DOHH2 (cell line): ENCODE measurements at regions not wholly inside any gene's neighbourhood (a gene's known extent, or its start where the extent isn't known, plus 50 kb on each side); places are given as distances from the start of the nearest gene placed in this dataset.

Experiments
- H3F3A ChIP-seq: fragments of 200-600 bp; sonication (generic), shearing (Covaris generic); 2 replicates; pipeline ENCODE4 v1.6.0; 2016; ENCODE audit warnings: antibody characterized with exemption, mild to moderate bottlenecking; ENCODE audit not compliant: control insufficient read depth, insufficient read depth
- H3K27ac ChIP-seq: fragments of 200-600 bp; sonication (generic); 2 replicates; pipeline ENCODE4 v1.5.1; 2014; ENCODE audit warnings: low read depth, mild to moderate bottlenecking, low read length, moderate library complexity
- H3K27me3 ChIP-seq: fragments of 200-600 bp; sonication (generic); 2 replicates; pipeline ENCODE4 v1.6.1; 2014; ENCODE audit warnings: mild to moderate bottlenecking, low read length, mixed read lengths; ENCODE audit not compliant: control insufficient read depth
- H3K36me3 ChIP-seq: fragments of 200-600 bp; sonication (generic); 2 replicates; pipeline ENCODE4 v1.6.1; 2014; ENCODE audit warnings: mild to moderate bottlenecking, low read length, moderate library complexity, mixed read lengths; ENCODE audit not compliant: control insufficient read depth
- H3K4me1 ChIP-seq: fragments of 200-600 bp; sonication (generic); 2 replicates; pipeline ENCODE4 v1.6.1; 2014; ENCODE audit warnings: mild to moderate bottlenecking, low read length, mixed read lengths; ENCODE audit not compliant: control insufficient read depth
- H3K4me2 ChIP-seq: fragments of 200-600 bp; sonication (generic); 2 replicates; pipeline ENCODE4 v1.6.0; 2014; ENCODE audit warnings: mild to moderate bottlenecking, low read length, moderate library complexity
- H3K4me3 ChIP-seq: fragments of 200-600 bp; sonication (generic); 2 replicates; pipeline ENCODE4 v1.5.1; 2014; ENCODE audit warnings: mild to moderate bottlenecking, low read length, mixed read lengths
- H3K79me2 ChIP-seq: fragments of 200-600 bp; sonication (generic); 2 replicates; pipeline ENCODE4 v1.6.1; 2014; ENCODE audit warnings: mild to moderate bottlenecking, low read length, mixed read lengths; ENCODE audit not compliant: control insufficient read depth
- H3K9me2 ChIP-seq: fragments of 200-600 bp; sonication (generic); replicated peaks from 2 replicates; pipeline ENCODE4 v1.6.1; 2014; ENCODE audit warnings: mild to moderate bottlenecking, low read length, mixed read lengths; ENCODE audit not compliant: control insufficient read depth
- H3K9me3 ChIP-seq: fragments of 200-600 bp; sonication (generic); 2 replicates; pipeline ENCODE4 v1.6.1; 2014; ENCODE audit warnings: antibody characterized with exemption, low read length, mixed read lengths; ENCODE audit not compliant: control insufficient read depth, insufficient read depth
- H4K20me1 ChIP-seq: fragments of 200-600 bp; sonication (generic); 2 replicates; pipeline ENCODE4 v1.6.0; 2014; ENCODE audit warnings: low read depth, mild to moderate bottlenecking, antibody characterized with exemption, low read length, moderate library complexity; ENCODE audit not compliant: control insufficient read depth, insufficient read depth
- EZH2phosphoT487 ChIP-seq: fragments of 200-600 bp; sonication (generic); IDR thresholded peaks from 2 replicates; pipeline ENCODE4 v1.6.1; 2017; ENCODE audit warnings: borderline replicate concordance, mild to moderate bottlenecking, antibody characterized with exemption, low read length, moderate library complexity, mixed read lengths
- TF ChIP-seq, protein P1 (sequence below): fragments of 200-600 bp; sonication (generic); IDR thresholded peaks from one replicate; pipeline ENCODE4 v1.5.1; 2014; ENCODE audit warnings: antibody characterized with exemption, mild to moderate bottlenecking, low read depth, low read length; ENCODE audit not compliant: poor library complexity, severe bottlenecking

GRCh38 chr15:91603384-91604080, 250.0 kb upstream of the SLCO3A1 start:
- Histone ChIP-seq H3K4me2 (no peak overlapping the region), H3K27me3 (no peaks in the 10 kb centered on the region), H3K79me2 (no peaks in the 10 kb centered on the region), H3F3A (no peaks in the 10 kb centered on the region), H3K9me3 (no peaks in the 10 kb centered on the region), H3K4me1 (no peaks in the 10 kb centered on the region), H3K27ac (no peak overlapping the region), H3K36me3 (no peaks in the 10 kb centered on the region), H3K9me2 (no peaks in the 10 kb centered on the region), H4K20me1 (no peaks in the 10 kb centered on the region), H3K4me3 (no peak overlapping the region)
- TF ChIP-seq, protein P1, sequence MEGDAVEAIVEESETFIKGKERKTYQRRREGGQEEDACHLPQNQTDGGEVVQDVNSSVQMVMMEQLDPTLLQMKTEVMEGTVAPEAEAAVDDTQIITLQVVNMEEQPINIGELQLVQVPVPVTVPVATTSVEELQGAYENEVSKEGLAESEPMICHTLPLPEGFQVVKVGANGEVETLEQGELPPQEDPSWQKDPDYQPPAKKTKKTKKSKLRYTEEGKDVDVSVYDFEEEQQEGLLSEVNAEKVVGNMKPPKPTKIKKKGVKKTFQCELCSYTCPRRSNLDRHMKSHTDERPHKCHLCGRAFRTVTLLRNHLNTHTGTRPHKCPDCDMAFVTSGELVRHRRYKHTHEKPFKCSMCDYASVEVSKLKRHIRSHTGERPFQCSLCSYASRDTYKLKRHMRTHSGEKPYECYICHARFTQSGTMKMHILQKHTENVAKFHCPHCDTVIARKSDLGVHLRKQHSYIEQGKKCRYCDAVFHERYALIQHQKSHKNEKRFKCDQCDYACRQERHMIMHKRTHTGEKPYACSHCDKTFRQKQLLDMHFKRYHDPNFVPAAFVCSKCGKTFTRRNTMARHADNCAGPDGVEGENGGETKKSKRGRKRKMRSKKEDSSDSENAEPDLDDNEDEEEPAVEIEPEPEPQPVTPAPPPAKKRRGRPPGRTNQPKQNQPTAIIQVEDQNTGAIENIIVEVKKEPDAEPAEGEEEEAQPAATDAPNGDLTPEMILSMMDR: no peak
- no peak for TF ChIP-seq EZH2phosphoT487

- Histone ChIP-seq H3F3A (no peaks in the 10 kb centered on the region), H3K27me3 (no peaks in the 10 kb centered on the region), H3K4me3 (no peak overlapping the region), H3K4me1 (no peaks in the 10 kb centered on the region), H3K79me2 (no peaks in the 10 kb centered on the region), H4K20me1 (no peaks in the 10 kb centered on the region), H3K9me3 (no peaks in the 10 kb centered on the region), H3K36me3 (no peaks in the 10 kb centered on the region), H3K27ac (no peak overlapping the region), H3K9me2 (no peaks in the 10 kb centered on the region), H3K4me2 (no peak overlapping the region)
- no peak for TF ChIP-seq EZH2phosphoT487
- TF ChIP-seq, protein P1: no peak
Measured at GRCh38 chr15:91604122-91604521, 249.4 kb upstream of the SLCO3A1 start.

DNA sequence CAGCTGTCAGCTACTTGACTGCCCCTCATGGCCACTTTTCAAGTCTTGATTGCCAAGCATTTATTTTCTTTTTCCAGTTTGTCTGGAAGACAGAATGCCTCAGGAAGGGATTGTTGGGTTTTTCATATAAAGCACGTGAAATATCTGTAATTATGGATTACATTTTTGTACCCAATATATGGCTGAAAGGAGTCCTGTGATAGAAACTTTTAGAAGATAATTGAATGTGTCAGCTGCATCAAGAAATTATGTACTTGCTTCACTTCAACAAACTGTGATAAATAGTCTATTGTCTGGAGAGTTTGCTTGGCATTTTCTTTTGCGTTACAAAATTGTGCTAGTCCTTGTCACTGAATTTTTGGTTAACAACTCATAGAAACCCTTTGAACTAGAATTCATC, 247.9 kb upstream of the SLCO3A1 start:
- no peaks in the 10 kb centered on the region for H3K27me3 ChIP-seq
- H4K20me1 ChIP-seq: no peaks in the 10 kb centered on the region
- H3K4me3 ChIP-seq: no peak overlapping the region
- no peak overlapping the region for H3K4me2 ChIP-seq
- H3K9me3 ChIP-seq: no peaks in the 10 kb centered on the region
- H3K4me1 ChIP-seq: no peaks in the 10 kb centered on the region
- no peaks in the 10 kb centered on the region for H3K9me2 ChIP-seq
- H3F3A ChIP-seq: no peaks in the 10 kb centered on the region
- no peak for TF ChIP-seq EZH2phosphoT487
- TF ChIP-seq, protein P1: no peak
- no peaks in the 10 kb centered on the region for H3K79me2 ChIP-seq
- H3K36me3 ChIP-seq: no peaks in the 10 kb centered on the region
- H3K27ac ChIP-seq: no peak overlapping the region
